ENCODE measurements at regions not wholly inside any gene's neighbourhood (a gene's known extent, or its start where the extent isn't known, plus 50 kb on each side); places are given as distances from the start of the nearest gene placed in this dataset.

DNA sequence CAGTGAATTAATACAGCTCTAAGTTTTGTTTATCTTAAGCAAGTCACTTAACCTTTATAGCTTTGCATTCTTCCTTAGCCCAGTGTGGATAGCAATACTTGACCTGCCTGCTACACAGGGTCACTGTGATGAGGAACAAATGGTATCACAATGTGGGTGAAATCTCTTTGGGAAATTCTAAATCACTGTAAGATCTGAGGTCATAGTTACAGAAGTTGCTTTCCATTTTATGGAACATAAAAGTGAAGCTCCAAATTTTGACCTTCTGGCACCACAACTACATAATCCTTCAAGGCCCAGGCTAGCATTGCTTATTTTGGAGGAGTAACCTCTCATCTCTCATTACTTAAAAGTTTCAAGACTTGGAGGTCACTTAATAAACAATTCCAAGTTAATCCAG lies 227.7 kb downstream of the USP46 start:
- TF ChIP-seq, protein P1, sequence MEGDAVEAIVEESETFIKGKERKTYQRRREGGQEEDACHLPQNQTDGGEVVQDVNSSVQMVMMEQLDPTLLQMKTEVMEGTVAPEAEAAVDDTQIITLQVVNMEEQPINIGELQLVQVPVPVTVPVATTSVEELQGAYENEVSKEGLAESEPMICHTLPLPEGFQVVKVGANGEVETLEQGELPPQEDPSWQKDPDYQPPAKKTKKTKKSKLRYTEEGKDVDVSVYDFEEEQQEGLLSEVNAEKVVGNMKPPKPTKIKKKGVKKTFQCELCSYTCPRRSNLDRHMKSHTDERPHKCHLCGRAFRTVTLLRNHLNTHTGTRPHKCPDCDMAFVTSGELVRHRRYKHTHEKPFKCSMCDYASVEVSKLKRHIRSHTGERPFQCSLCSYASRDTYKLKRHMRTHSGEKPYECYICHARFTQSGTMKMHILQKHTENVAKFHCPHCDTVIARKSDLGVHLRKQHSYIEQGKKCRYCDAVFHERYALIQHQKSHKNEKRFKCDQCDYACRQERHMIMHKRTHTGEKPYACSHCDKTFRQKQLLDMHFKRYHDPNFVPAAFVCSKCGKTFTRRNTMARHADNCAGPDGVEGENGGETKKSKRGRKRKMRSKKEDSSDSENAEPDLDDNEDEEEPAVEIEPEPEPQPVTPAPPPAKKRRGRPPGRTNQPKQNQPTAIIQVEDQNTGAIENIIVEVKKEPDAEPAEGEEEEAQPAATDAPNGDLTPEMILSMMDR (IDR thresholded peaks at IDR 0.05): no peak
- TF ChIP-seq ZFX (IDR thresholded peaks at IDR 0.05; ENCODE audit: borderline replicate concordance): no peak
